Astrocyte (in vitro differentiated cells and primary cell): ENCODE measurements at regions not wholly inside any gene's neighbourhood (a gene's known extent, or its start where the extent isn't known, plus 50 kb on each side); places are given as distances from the start of the nearest gene placed in this dataset.

Source experiments
- CTCF ChIP-seq: IDR thresholded peaks from 2 replicates; pipeline ENCODE4 v1.5.1; 2011; ENCODE audit warnings: low read depth, mild to moderate bottlenecking, inconsistent platforms, low read length, moderate library complexity; ENCODE audit not compliant: insufficient read depth
- EZH2 ChIP-seq: IDR thresholded peaks from 2 replicates; pipeline ENCODE4 v1.6.1; 2012; ENCODE audit warnings: mild to moderate bottlenecking, low read length, inconsistent platforms; ENCODE audit not compliant: insufficient read depth

GRCh38 chr2:2848198-2848597, 517.1 kb upstream of the MYT1L start:
- TF ChIP-seq CTCF (no peak), EZH2 (no peak)
